ENCODE measurements at regions not wholly inside any gene's neighbourhood (a gene's known extent, or its start where the extent isn't known, plus 50 kb on each side); places are given as distances from the start of the nearest gene placed in this dataset.

DNA sequence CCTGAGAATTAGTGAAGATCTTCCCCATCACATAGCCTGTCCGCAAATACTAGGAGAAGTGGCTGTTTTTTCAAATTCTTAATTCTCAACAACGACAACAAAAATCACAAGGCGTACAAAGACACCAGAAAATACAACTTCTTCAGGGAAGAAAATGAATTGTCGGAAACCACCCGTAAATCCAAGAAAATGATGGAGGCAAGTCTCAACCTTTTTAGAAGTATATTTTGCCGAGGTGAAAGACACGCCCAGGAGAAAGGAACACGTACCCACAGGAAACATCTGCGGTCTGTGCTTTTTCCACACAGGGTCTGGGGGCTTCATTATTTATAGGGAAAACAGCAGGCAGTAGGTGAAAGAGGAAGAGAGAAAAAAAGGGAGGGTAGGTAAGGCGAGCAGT lies 223.9 kb upstream of the GGTLC1 start:
- H3K4me1 Mint-ChIP-seq: peaks cover 6% of the 10 kb centered on the region
- H3K27ac Mint-ChIP-seq: no peak overlapping the region
- no peak for DNase-seq
- H3K27me3 Mint-ChIP-seq: peaks cover 34% of the 10 kb centered on the region
- no peak overlapping the region for H3K4me3 Mint-ChIP-seq
- H3K9me3 Mint-ChIP-seq: peaks cover 5% of the 10 kb centered on the region
- H3K36me3 Mint-ChIP-seq: no peaks in the 10 kb centered on the region

- DNase-seq: no peak
- Mint-ChIP-seq H3K36me3 (no peaks in the 10 kb centered on the region), H3K9me3 (peaks cover 4% of the 10 kb centered on the region), H3K27ac (no peak overlapping the region), H3K27me3 (peaks cover 34% of the 10 kb centered on the region), H3K4me3 (no peak overlapping the region), H3K4me1 (peaks cover 6% of the 10 kb centered on the region)
Measured at GRCh38 chr20:24211972-24212371, 223.4 kb upstream of the GGTLC1 start.

DNA sequence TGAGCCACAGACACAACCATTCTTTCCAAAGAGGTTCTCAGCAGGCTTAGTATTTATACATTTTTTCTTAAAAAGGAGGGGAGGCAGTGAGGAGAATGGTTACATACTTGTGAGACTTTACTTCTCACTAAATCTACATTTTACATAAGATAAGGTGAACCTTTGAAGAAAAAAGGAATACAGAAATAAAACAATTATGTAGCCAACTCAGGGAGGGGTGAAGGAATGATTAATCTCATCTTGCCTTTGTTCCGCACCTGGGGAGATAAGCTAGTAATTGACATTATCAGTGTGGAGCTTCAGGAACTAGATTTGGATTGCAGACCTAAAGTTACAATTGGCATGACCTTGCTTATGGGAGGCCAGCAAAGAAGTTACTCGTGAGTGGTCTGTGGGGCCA lies 221.8 kb upstream of the GGTLC1 start:
- Mint-ChIP-seq H3K9me3 (no peaks in the 10 kb centered on the region), H3K27ac (no peak overlapping the region), H3K4me3 (no peak overlapping the region)

DNA sequence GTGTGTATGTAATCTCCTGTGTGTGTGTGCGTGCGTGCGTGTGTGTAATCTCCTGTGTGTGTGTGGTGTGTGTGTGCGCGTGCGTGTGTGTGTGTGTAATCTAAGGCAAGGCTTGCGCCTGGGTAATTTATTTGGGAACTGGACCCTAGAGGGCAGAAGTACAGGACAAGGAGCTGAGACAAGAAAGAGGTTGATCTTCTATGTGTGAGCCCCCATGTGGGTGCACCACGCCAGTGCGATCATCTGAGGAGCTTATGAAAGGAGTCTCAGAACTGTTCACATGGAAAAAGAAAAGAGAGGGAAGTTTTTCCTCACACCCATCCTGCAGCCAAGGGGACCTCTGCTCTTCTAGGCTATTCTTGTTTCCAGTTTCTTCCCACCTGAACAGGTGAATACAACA lies 220.1 kb upstream of the GGTLC1 start:
- Mint-ChIP-seq H3K27me3 (peaks cover 24% of the 10 kb centered on the region), H3K4me3 (no peak overlapping the region), H3K4me1 (peaks cover 6% of the 10 kb centered on the region), H3K36me3 (no peaks in the 10 kb centered on the region), H3K27ac (no peak overlapping the region), H3K9me3 (no peaks in the 10 kb centered on the region)
- no peak for DNase-seq

More for the DNA sequence above, 221.8 kb upstream of the GGTLC1 start:
- no peaks in the 10 kb centered on the region for H3K36me3 Mint-ChIP-seq
- peaks cover 31% of the 10 kb centered on the region for H3K27me3 Mint-ChIP-seq
- H3K4me1 Mint-ChIP-seq: peaks cover 6% of the 10 kb centered on the region
- DNase-seq: no peak

DNA sequence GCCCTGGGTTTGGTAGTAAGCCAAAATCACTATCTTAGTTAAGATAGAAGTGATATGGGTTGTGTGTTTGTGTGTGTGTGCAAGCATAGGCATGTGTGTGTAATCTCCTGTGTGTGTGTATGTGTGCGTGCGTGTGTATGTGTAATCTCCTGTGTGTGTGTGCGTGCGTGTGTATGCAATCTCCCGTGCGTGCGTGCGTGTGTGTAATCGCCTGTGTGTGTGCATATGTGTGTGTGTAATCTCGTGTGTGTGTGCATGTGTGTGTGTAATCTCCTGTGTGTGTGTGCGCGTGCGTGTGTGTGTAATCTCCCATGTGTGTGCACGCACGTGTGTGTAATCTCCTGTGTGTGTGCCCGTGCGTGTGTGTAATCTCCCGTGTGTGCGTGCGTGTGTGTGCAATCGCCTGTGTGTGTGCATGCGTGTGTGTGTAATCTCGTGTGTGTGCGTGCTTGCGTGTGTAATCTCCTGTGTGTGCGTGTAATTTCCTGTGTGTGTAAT lies 219.3 kb upstream of the GGTLC1 start:
- no peaks in the 10 kb centered on the region for H3K9me3 Mint-ChIP-seq
- no peak for DNase-seq
- peaks cover 18% of the 10 kb centered on the region for H3K27me3 Mint-ChIP-seq
- peaks cover 6% of the 10 kb centered on the region for H3K4me1 Mint-ChIP-seq
- no peak overlapping the region for H3K27ac Mint-ChIP-seq
- H3K36me3 Mint-ChIP-seq: no peaks in the 10 kb centered on the region
- no peak overlapping the region for H3K4me3 Mint-ChIP-seq

- H3K27ac Mint-ChIP-seq: no peak overlapping the region
- H3K4me3 Mint-ChIP-seq: no peak overlapping the region
- H3K4me1 Mint-ChIP-seq: no peaks in the 10 kb centered on the region
- peaks cover 10% of the 10 kb centered on the region for H3K27me3 Mint-ChIP-seq
- H3K36me3 Mint-ChIP-seq: no peaks in the 10 kb centered on the region
- DNase-seq: no peak
- no peaks in the 10 kb centered on the region for H3K9me3 Mint-ChIP-seq
Measured at GRCh38 chr20:24206995-24207394, 218.4 kb upstream of the GGTLC1 start.

- Mint-ChIP-seq H3K9me3 (no peaks in the 10 kb centered on the region), H3K27ac (no peak overlapping the region), H3K4me3 (no peak overlapping the region), H3K36me3 (no peaks in the 10 kb centered on the region), H3K4me1 (no peaks in the 10 kb centered on the region), H3K27me3 (no peaks in the 10 kb centered on the region)
- DNase-seq: no peak
Measured at GRCh38 chr20:24203526-24204183, 215.1 kb upstream of the GGTLC1 start.

GRCh38 chr20:24199501-24199900 lies 210.9 kb upstream of the GGTLC1 start:
- Mint-ChIP-seq H3K9me3 (no peaks in the 10 kb centered on the region), H3K4me1 (no peaks in the 10 kb centered on the region)

DNA sequence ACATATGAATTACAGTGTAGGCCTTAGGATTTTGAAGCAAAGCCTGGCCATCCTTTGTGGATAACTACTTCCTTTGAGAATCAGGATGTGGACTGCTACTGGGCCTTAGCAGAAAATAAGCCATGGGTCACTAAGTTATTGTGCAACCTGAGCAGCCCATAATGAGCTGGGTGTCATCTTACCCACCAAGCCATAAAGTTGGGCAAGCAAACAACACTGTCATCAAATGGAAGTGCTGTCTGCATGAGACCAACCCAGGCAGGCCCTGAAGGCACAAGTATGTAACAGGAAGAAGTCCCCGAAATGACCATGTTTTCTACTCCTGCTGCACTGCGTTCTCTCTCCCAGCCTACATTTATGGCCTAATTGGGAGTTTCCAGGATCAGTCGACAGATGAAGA lies 205.6 kb upstream of the GGTLC1 start:
- H3K27ac Mint-ChIP-seq: no peak overlapping the region
- no peak overlapping the region for H3K4me3 Mint-ChIP-seq
- no peaks in the 10 kb centered on the region for H3K27me3 Mint-ChIP-seq
- peaks cover 5% of the 10 kb centered on the region for H3K9me3 Mint-ChIP-seq
- H3K4me1 Mint-ChIP-seq: no peaks in the 10 kb centered on the region
- no peak for DNase-seq
- no peaks in the 10 kb centered on the region for H3K36me3 Mint-ChIP-seq

More at GRCh38 chr20:24199501-24199900, 210.9 kb upstream of the GGTLC1 start:
- DNase-seq: no peak
- no peaks in the 10 kb centered on the region for H3K27me3 Mint-ChIP-seq
- H3K36me3 Mint-ChIP-seq: no peaks in the 10 kb centered on the region
- no peak overlapping the region for H3K27ac Mint-ChIP-seq
- no peak overlapping the region for H3K4me3 Mint-ChIP-seq

DNA sequence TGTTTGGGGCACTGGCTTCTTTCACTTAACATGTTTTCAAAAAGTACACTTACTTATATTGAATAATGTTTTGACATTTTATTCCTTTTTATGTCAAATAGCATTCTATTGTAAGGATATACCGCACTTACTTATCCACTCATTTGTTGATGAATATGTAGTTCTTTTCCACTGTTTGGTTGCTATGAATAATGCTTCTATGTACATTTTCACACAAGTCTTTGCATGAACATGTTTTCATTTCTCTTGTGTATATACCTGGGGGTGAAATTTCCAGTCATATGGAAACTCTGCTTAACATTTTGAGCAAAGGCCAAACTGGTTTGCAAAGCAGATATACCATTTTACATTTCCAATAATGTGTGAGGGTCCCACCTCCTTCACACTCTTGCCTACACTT lies 202.3 kb upstream of the GGTLC1 start:
- Mint-ChIP-seq H3K27ac (no peak overlapping the region), H3K4me3 (no peak overlapping the region), H3K27me3 (no peaks in the 10 kb centered on the region), H3K4me1 (no peaks in the 10 kb centered on the region), H3K9me3 (peaks cover 7% of the 10 kb centered on the region), H3K36me3 (no peaks in the 10 kb centered on the region)
- DNase-seq: no peak

GRCh38 chr20:24185791-24186190 lies 197.2 kb upstream of the GGTLC1 start:
- peaks cover 7% of the 10 kb centered on the region for H3K9me3 Mint-ChIP-seq
- H3K4me3 Mint-ChIP-seq: no peak overlapping the region

DNA sequence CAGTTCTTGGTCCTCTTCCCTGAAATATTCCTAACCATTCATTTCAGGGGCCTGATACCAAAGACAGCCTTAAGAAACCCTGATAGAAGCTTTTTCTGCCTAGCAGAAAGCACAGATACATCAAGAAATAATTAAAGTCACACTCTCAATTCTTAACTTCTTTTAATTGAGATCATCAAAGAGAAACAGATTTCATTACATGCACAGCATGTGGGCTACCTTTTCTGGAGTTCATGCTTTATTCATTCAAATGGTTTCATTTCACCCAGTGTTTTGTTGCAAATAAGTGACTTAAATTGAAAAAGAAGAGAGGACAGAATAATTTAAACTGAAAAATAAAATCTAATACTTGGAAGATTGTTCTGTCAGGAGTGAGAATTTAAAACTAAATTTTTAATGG lies 192.6 kb upstream of the GGTLC1 start:
- H3K9me3 Mint-ChIP-seq: no peaks in the 10 kb centered on the region
- no peaks in the 10 kb centered on the region for H3K4me1 Mint-ChIP-seq
- DNase-seq: no peak
- H3K27me3 Mint-ChIP-seq: peaks cover 8% of the 10 kb centered on the region
- no peak overlapping the region for H3K27ac Mint-ChIP-seq
- no peak overlapping the region for H3K4me3 Mint-ChIP-seq
- H3K36me3 Mint-ChIP-seq: no peaks in the 10 kb centered on the region

More at GRCh38 chr20:24185791-24186190, 197.2 kb upstream of the GGTLC1 start:
- H3K27me3 Mint-ChIP-seq: peaks cover 3% of the 10 kb centered on the region
- H3K36me3 Mint-ChIP-seq: no peaks in the 10 kb centered on the region
- no peaks in the 10 kb centered on the region for H3K4me1 Mint-ChIP-seq
- no peak overlapping the region for H3K27ac Mint-ChIP-seq
- no peak for DNase-seq

DNA sequence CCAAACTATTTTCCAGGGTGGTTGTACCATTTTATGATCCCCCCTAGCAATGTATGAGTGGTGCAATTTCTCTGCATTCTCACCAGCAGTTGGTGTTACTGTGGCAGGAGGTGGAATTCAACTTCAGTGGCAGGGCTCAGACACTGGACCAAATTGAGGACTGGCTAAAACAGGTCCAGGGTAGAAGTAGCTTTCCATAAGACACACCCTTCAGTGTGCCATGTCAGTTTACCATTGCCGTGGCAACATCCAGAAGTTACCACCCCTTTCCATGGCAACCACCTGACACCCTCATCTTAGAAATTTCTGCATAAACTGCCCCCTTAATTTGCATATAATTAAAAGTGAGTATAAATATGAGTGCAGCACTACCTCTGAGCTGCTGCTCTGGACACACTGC lies 180.7 kb upstream of the GGTLC1 start:
- H3K4me3 Mint-ChIP-seq: no peak overlapping the region
- no peaks in the 10 kb centered on the region for H3K4me1 Mint-ChIP-seq
- no peak for DNase-seq
- peaks cover 7% of the 10 kb centered on the region for H3K27me3 Mint-ChIP-seq
- H3K9me3 Mint-ChIP-seq: peaks cover 13% of the 10 kb centered on the region
- peaks cover 3% of the 10 kb centered on the region for H3K36me3 Mint-ChIP-seq
- H3K27ac Mint-ChIP-seq: no peak overlapping the region

DNA sequence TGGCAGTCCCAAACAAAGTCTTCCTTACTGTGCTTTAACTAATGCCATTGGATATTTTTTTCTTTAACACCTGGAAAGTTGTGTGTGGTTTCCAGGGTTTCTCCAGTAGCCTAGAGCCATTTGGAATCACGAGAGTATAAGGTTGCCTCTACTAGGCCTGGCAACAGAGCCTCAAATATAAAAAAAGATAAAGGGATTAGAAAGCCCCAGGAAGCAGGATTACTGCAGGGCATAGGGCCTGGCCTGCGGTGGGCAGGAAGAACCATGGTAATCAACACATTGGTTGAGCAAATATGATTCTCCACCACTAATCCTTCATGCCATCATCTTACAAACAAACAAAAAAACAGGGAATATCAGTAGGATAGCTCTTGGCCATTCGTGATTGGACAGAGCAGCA lies 177.8 kb upstream of the GGTLC1 start:
- no peaks in the 10 kb centered on the region for H3K27me3 Mint-ChIP-seq
- no peaks in the 10 kb centered on the region for H3K36me3 Mint-ChIP-seq

DNA sequence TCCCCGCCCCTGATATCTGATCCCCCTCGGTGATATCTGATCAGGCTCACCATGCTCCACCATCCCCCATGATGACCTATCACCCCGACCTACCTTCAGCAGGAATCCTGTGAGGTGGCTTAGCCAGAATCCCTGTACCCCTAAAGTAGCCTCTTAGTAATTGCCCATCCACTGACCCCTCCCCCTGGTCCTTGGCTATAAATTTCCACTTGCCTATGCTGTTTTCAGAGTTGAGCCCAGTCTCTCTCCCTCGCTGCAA lies 177.5 kb upstream of the GGTLC1 start:
- H3K27ac Mint-ChIP-seq: no peak overlapping the region
- no peak for DNase-seq
- H3K36me3 Mint-ChIP-seq: no peaks in the 10 kb centered on the region
- H3K4me1 Mint-ChIP-seq: no peaks in the 10 kb centered on the region
- H3K9me3 Mint-ChIP-seq: no peaks in the 10 kb centered on the region
- no peaks in the 10 kb centered on the region for H3K27me3 Mint-ChIP-seq
- no peak overlapping the region for H3K4me3 Mint-ChIP-seq

More for the DNA sequence above, 177.8 kb upstream of the GGTLC1 start:
- Mint-ChIP-seq H3K27ac (no peak overlapping the region), H3K9me3 (no peaks in the 10 kb centered on the region), H3K4me1 (no peaks in the 10 kb centered on the region), H3K4me3 (no peak overlapping the region)
- no peak for DNase-seq

DNA sequence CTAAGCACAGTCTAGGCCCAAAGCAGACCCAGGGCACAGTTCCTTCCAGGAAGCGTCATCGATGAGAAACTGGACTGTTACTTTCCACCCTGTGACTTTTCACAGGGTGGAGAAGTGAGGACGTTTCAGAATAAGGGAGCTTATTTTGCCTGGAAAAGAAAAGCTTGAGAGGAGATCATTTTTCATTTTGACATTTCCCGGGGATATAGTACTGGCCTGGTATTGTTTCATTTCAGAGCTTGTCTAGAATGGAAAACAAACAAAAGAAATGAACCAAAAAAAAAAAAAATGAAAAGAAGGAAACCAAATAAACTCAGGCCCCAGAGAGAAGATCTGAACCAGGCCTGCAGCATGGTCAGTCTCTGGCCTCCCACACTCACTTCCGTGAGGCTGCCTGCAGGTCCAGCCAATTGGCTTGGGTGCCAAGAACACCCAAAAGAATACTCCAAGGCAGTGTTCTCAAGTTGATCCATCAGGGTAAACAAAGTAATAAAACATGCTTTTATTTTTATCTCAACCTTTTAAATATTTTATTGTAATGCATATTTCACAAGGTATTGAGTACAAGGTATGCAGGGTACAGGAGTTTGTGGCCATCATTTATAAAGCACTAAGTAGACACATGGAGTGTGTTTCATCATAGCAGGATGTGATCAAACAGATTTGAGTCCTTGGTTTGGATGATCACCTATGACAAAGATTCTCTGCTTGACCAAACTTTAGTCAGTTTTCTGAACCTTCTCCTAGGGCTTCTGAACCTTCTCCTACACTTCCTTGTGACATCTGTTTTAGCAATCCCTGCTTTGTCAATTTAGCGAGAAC lies 176.9 kb upstream of the GGTLC1 start:
- no peaks in the 10 kb centered on the region for H3K27me3 Mint-ChIP-seq
- no peak overlapping the region for H3K27ac Mint-ChIP-seq
- H3K4me1 Mint-ChIP-seq: no peaks in the 10 kb centered on the region
- no peaks in the 10 kb centered on the region for H3K36me3 Mint-ChIP-seq
- H3K4me3 Mint-ChIP-seq: no peak overlapping the region
- DNase-seq: no peak
- no peaks in the 10 kb centered on the region for H3K9me3 Mint-ChIP-seq
